HepG2 (cell line): ENCODE measurements at regions not wholly inside any gene's neighbourhood (a gene's known extent, or its start where the extent isn't known, plus 50 kb on each side); places are given as distances from the start of the nearest gene placed in this dataset.

ENCODE experiments used
- ATAC-seq: fragments of 200-7000 bp; cut with Tn5 transposase; 3 replicates; pipeline ENCODE4 v1.9.1; 2020; ENCODE audit warnings: mild to moderate bottlenecking, moderate library complexity
- BruUV-seq: library from RNA; stranded (reverse); fragments of 400-500 nt; replicated peaks from 2 replicates; lab custom pipeline; 2021; lab: Mats Ljungman, UMichigan
- CTCF ChIA-PET: fragments of 300-600 bp; formaldehyde crosslinking; extraction: SDS; loops from one replicate; lab custom pipeline; 2021; ENCODE audit warnings: low total read pairs, inconsistent platforms, low intra/inter-chr PET ratio; lab: Yijun Ruan, JAX
- POLR2A ChIA-PET: fragments of 350-600 bp; sonication (Branson Sonifier 250); formaldehyde crosslinking; loops from one replicate; lab custom pipeline; 2020; ENCODE audit warnings: antibody characterized with exemption, inconsistent platforms; lab: Yijun Ruan, JAX
- DNase-seq: peaks from one replicate; pipeline ENCODE4 v3.0.0-alpha.2; 2015; ENCODE audit warnings: low spot score
- FAIRE-seq: peaks from 3 replicates; lab custom pipeline; 2011; peaks lifted over from hg19 to GRCh38; lab: Jason Lieb, UNC
- H2AFZ ChIP-seq: one replicate; pipeline ENCODE4 v1.6.1; 2011; ENCODE audit warnings: low read length, inconsistent platforms
- H3K27ac ChIP-seq: fragments of 300-600 bp; 3 replicates; pipeline ENCODE4 v1.8.0; 2011; ENCODE audit warnings: mixed run types, mild to moderate bottlenecking, mixed read lengths, low read length, inconsistent platforms; ENCODE audit not compliant: insufficient read depth; ENCODE audit errors: extremely low read length
- H3K27me3 ChIP-seq, 2 experiments: fragments of 200-600 bp in 1 of 2; 2 replicates in 1 of 2; 3 replicates in 1 of 2; pipeline versions ENCODE4 v1.6.0 to v1.8.0; 2011; ENCODE audit warnings: low read length in 2 of 2, mild to moderate bottlenecking in 2 of 2, moderate library complexity in 2 of 2, inconsistent platforms in 1 of 2; ENCODE audit not compliant: insufficient read depth in 2 of 2, control insufficient read depth in 1 of 2
- H3K36me3 ChIP-seq, 2 experiments: fragments of 200-600 bp in 1 of 2; replicated peaks in 1 of 2; 2 replicates in 1 of 2; 3 replicates in 1 of 2; pipeline versions ENCODE4 v1.5.1 to v1.8.0; 2011; ENCODE audit warnings: low read length in 2 of 2, inconsistent platforms in 1 of 2; ENCODE audit not compliant: insufficient read depth in 2 of 2, control insufficient read depth in 1 of 2
- H3K4me1 ChIP-seq: 2 replicates; pipeline ENCODE4 v1.5.1; 2012; ENCODE audit warnings: low read length, inconsistent platforms; ENCODE audit not compliant: insufficient read depth
- H3K4me2 ChIP-seq: 2 replicates; pipeline ENCODE4 v1.6.0; 2011; ENCODE audit warnings: low read depth, low read length, inconsistent platforms
- H3K4me3 ChIP-seq, 3 experiments: fragments of 200-600 bp in 1 of 3; sonication (generic), shearing (Covaris generic) in 1 of 3; replicated peaks in 1 of 3; 2 replicates each; pipeline ENCODE4 v1.5.1; 2011 to 2016; ENCODE audit warnings: low read length in 3 of 3, inconsistent platforms in 2 of 3, low read depth in 2 of 3, mild to moderate bottlenecking in 2 of 3, control low read depth in 1 of 3, mixed read lengths in 1 of 3; ENCODE audit not compliant: insufficient read depth in 1 of 3
- H3K79me2 ChIP-seq: one replicate; pipeline ENCODE4 v1.6.1; 2011; ENCODE audit warnings: low read length, inconsistent platforms; ENCODE audit not compliant: insufficient read depth
- H3K9ac ChIP-seq: 2 replicates; pipeline ENCODE4 v1.6.0; 2011; ENCODE audit warnings: mild to moderate bottlenecking, low read depth, low read length, inconsistent platforms; ENCODE audit not compliant: insufficient read depth
- H3K9me3 ChIP-seq: 2 replicates; pipeline ENCODE4 v1.5.1; 2012; ENCODE audit warnings: mild to moderate bottlenecking, low read length
- H4K20me1 ChIP-seq: 2 replicates; pipeline ENCODE4 v1.6.0; 2011; ENCODE audit warnings: inconsistent platforms, mild to moderate bottlenecking, low read length, moderate library complexity; ENCODE audit not compliant: insufficient read depth
- ARNT2 ChIP-seq: sonication (generic); formaldehyde crosslinking; IDR thresholded peaks from 2 replicates; pipeline ENCODE4 v1.8.0; 2022; ENCODE audit warnings: mild to moderate bottlenecking, low read depth, missing genetic modification reagents, moderate library complexity
- HNF4A ChIP-seq: sonication (generic); formaldehyde crosslinking; IDR thresholded peaks from 2 replicates; pipeline ENCODE4 v1.4.0; 2020; ENCODE audit warnings: missing genetic modification reagents
- SKIL ChIP-seq: sonication (generic); formaldehyde crosslinking; IDR thresholded peaks from 2 replicates; pipeline ENCODE4 v1.8.0; 2022; ENCODE audit warnings: missing genetic modification reagents, mild to moderate bottlenecking, moderate library complexity, borderline replicate concordance
- ZNF512B ChIP-seq: sonication (generic); formaldehyde crosslinking; IDR thresholded peaks from 2 replicates; pipeline ENCODE4 v1.5.1; 2020; ENCODE audit warnings: missing genetic modification reagents, mild to moderate bottlenecking, borderline replicate concordance
- WGBS: methylation state at CpG from one replicate; pipeline ENCODE4 v1.1.6; 2017; ENCODE audit warnings: low lambda C conversion rate; 5-methylcytosine and 5-hydroxymethylcytosine counted together
- in situ Hi-C: cut with HindIII; loops from 2 replicates; pipeline ENCODE4 v1.10.0; 2017; ENCODE audit warnings: low pct_unique_long_range_greater_than_20kb; ENCODE audit not compliant: extremely low pct_ligation_motif_present
- intact Hi-C: fragments of 100-400 bp; cut with micrococcal nuclease; formaldehyde crosslinking; loops from one replicate; pipeline ENCODE4 v1.10.0; 2022; ENCODE audit not compliant: unreplicated experiment

- no peak overlapping the region for H3K4me2 ChIP-seq
- no peaks in the 10 kb centered on the region for H3K4me1 ChIP-seq
- WGBS: 43% methylated on average over 24 of the region's 24 CpGs
- H3K9ac ChIP-seq: no peak overlapping the region
- in situ Hi-C loops: no loop called here
- no peak overlapping the region for H2AFZ ChIP-seq
- intact Hi-C loops: no loop called here
- no peak for DNase-seq
- no peaks in the 10 kb centered on the region for H3K79me2 ChIP-seq
- FAIRE-seq: no peak
- H3K4me3 ChIP-seq: no peak overlapping the region
- no peaks in the 10 kb centered on the region for H3K36me3 ChIP-seq
- no TSS peak for BruUV-seq
- ChIA-PET POLR2A (no interaction called here), CTCF (no interaction called here)
- TF ChIP-seq ARNT2 (CRISPR knock-in tag): no peak
- TF ChIP-seq HNF4A (CRISPR knock-in tag): no peak
- TF ChIP-seq SKIL (CRISPR knock-in tag): no peak
- no peak for TF ChIP-seq ZNF512B (CRISPR knock-in tag)
- H4K20me1 ChIP-seq: no peaks in the 10 kb centered on the region
- no peak overlapping the region for H3K27ac ChIP-seq
- H3K9me3 ChIP-seq: no peaks in the 10 kb centered on the region
- H3K27me3 ChIP-seq: peaks cover 3 to 49% of the 10 kb centered on the region in 2 experiments; a peak in 4 of 5 replicates
- ATAC-seq: no peak
These were observed 188.6 kb downstream of the TEX29 start for GRCh38 chr13:111508902-111509509.
